NCI-H1436 (cell line): ENCODE measurements at regions not wholly inside any gene's neighbourhood (a gene's known extent, or its start where the extent isn't known, plus 50 kb on each side); places are given as distances from the start of the nearest gene placed in this dataset.
"Not testable (repeated sequence)": the region's sequence is repeated elsewhere in the genome, so short reads cannot be mapped to it uniquely, and the experiment has no call there.

Experiments used
- DNase-seq: peaks from one replicate; lab custom pipeline; 2025; lab: John Stamatoyannopoulos, UW

DNA sequence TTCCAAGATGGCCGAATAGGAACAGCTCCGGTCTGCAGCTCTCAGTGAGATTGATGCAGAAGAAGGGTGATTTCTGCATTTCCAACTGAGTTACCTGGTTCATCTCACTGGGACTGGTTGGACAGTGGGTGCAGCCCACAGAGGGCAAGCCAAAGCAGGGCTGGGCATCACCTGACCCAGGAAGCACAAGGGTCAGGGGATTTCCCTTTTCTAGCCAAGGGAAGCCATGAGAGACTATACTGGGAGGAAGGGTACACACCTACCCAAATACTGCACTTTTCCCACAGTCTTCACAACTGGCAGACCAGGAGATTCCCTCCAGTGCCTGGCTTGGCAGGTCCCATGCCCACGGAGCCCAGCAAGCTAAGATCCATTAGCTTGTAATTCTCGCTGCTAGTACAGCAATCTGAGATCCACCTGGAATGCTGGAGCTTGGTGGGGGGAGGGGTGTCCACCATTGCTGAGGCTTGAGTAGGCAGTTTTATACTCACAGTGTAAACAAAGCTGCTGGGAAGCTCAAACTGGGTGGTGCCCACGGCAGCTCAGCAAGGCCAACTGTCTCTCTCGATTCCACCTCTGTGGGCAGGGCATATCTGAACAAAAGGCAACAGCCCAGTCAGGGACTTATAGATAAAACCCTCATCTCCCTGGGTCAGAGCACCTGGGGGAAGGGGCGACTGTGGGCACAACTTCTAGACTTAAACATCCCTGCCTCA lies 365.8 kb downstream of the SPRY2 start:
- not testable (repeated sequence) for DNase-seq

DNA sequence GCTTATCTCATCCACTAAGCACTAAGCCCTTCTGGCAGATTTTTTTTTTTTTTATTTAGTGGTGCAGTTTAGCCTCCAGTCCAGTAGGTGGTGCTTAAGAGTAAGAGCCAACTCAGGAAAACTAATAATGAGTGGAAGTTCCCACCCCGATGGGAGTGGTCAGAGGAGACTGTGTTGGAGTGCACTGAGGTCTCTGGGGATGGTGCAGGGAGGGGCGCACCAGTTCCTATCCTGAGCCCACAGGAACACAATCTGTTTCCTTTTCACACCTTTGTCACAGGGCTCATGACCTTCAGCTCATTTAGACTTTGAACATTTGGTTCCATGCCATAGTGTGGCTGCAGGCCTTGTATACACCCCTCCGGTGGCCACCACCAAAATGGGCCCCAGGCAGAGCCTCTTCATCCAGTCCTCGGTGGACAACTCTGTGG lies 367.4 kb downstream of the SPRY2 start:
- DNase-seq, result no peak

DNA sequence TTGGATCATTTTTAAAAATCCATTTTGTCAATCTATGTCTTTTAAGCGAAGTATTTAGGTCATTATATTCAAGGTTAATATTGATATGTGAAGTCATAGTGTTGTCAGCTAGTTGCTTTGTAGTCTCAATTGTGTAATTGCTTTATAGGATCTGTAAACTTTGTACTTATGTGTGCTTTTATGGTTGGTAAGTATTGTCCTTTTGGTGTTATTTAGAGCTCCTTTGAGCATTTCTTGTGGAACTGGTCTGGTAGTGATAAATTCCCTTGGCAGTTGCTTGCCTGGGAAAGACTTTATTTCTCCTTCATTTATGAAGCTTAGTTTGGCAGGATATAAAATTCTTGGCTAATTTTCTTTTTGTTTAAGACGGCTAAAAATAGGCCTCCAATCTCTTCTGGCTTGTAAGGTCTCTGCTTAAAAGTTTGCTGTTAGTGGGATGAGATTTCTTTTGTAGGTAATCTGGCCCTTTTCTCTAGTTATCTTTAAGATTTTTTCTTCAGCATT lies 368.8 kb downstream of the SPRY2 start:
- DNase-seq, result no peak

GRCh38 chr13:79966493-79966895 lies 374.4 kb downstream of the SPRY2 start:
- no peak for DNase-seq

- DNase-seq, result no peak
These were observed 374.9 kb downstream of the SPRY2 start for GRCh38 chr13:79966059-79966458.

- DNase-seq, result no peak
These were observed 394.4 kb downstream of the SPRY2 start for GRCh38 chr13:79946556-79946955.

GRCh38 chr13:79943346-79944023 lies 397.4 kb downstream of the SPRY2 start:
- no peak for DNase-seq

DNA sequence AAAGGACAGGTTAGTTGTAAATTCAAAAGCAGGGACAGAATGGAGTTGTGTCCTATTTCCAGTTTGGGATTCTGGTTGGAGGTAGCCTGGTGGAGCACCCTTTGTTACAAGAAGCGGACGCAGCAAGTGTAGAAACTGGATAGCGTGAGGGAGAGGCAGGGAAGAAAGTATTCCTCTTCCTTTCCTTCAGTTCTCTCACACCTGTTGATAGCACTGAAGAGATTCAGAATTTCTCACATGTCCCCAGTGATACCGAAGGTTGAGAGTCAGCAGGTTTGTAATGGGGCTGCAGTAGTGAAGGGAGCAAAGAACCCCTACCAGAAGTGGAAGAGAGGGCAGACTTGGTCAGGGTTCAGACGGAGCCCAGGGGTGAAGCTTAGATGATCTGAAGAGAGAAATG lies 399.2 kb downstream of the SPRY2 start:
- no peak for DNase-seq

GRCh38 chr13:79939689-79940088 lies 401.2 kb downstream of the SPRY2 start:
- DNase-seq, result no peak

- no peak for DNase-seq
These were observed 403.1 kb downstream of the SPRY2 start for GRCh38 chr13:79937771-79938216.

DNA sequence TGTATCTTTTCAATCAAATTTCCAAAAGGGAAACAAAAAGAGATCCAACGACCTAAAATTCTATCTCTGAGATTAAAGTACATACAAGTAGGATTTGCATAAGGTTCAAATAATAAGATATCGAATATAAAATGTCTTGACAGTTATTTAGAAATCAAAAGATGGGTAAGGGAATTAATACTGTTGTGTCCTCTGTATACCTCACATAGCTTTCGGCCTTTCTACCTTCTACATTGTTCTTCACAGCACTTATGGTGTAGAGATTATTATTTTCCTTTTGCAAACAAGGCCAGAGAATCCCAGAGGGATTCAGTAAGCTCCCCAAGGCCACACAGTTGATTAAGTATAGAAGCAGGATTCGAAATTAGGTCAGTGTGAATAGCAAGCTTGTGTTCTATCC lies 403.6 kb downstream of the SPRY2 start:
- no peak for DNase-seq

- DNase-seq, result no peak
These were observed 404.4 kb downstream of the SPRY2 start for GRCh38 chr13:79936368-79937136.

GRCh38 chr13:79935121-79935520 lies 405.8 kb downstream of the SPRY2 start:
- no peak for DNase-seq

- no peak for DNase-seq
These were observed 407.5 kb downstream of the SPRY2 start for GRCh38 chr13:79933389-79933788.

DNA sequence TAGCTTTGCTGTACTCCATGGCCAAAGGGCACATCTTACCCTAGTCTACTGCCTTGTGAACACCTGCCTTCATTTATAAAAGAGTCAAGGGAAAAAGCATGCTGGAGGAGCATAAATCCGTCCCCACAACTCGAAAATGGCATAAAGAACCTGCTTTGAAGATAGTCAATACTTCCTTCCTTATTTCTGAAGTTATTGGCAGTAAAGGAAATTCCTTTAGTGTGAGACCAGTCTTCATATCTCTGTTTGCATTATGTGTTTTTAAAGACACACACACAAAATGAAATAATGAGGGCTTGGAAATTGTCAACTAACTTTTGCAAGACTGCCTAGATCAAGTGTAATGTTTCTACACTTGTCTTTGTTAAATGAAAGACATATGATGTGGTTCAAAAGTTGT lies 408.4 kb downstream of the SPRY2 start:
- no peak for DNase-seq

DNA sequence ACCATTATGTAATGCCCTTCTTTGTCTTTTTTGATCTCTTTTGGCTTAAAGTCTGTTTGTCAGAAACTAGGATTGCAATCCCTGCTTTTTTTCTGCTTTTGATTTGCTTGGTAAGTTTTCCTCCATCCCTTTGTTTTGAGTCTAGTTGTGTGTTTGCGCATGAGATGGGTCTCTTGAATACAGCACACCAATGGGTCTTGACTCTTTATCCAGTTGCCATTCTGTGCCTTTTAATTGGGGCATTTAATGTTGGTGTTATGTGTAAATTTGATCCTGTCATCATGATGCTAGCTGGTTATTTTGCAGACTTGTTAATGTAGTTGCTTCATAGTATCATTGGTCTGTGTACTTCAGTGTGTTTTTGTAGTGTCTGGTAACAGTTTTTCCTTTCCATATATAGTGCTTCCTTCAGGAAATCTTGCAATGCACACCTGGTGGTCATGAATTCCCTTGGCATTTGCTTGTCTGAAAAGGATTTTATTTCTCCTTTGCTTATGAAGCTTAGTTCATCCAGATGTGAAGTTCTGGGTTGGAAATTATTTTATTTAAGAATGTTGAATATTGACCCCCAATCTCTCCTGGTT lies 416.9 kb downstream of the SPRY2 start:
- not testable (repeated sequence) for DNase-seq

DNA sequence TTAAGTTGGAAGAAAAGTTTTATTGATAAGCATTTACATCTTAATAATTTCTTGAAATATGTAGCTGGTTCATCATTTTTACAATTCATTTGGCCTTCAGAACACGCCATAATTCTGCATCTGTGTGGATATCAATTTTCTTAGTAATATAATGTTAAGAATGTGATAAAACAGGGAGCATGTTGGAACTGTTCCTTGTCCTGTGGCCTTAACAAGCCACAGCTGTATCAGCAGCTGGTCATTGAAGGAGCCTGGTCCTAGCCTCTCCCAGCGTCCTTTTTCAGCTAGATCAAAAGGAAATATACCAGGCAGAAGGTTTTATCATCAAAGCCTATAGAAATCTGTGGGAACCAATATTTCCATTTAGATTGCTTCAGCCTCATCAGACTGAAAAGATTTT lies 421.8 kb downstream of the SPRY2 start:
- DNase-seq, result no peak

- DNase-seq, result no peak
These were observed 422.3 kb downstream of the SPRY2 start for GRCh38 chr13:79918620-79919019.

- DNase-seq, result no peak
These were observed 423.3 kb downstream of the SPRY2 start for GRCh38 chr13:79917628-79918027.

DNA sequence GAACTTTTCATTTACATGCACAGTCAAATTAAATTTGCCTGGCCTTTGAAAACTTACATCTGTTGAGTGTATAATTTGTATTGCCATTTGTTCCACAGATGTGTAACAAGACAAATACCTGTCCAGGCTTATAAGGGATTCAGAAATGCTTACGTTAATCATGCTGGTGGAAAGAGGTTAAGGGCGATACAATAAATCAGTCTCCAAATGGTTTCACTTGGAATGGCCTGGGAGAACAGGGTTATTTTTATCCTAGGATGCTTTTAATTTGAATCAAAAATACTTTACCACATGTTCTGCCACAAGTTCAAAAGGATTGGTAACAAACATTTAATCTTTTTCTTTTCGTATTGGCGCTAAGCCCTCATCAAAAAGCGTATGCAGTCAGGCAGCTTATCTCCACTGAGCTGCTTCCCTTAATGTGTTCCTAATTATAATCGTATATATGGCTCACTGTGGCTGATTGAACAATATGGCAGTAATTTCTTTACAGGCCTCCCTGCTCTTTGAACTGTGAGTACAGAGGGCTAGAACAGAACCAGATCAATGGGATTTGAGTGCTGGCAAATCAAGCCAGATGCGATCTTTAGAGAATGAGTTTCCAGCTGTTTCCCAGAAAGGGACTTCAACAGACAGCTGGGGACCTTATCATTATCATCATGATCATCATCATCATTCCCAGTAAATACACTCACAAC lies 425.7 kb downstream of the SPRY2 start:
- no peak for DNase-seq

- DNase-seq, result no peak
These were observed 427.6 kb downstream of the SPRY2 start for GRCh38 chr13:79913141-79913827.
